Heart left ventricle (tissue), 13 donors: ENCODE measurements at regions not wholly inside any gene's neighbourhood (a gene's known extent, or its start where the extent isn't known, plus 50 kb on each side); places are given as distances from the start of the nearest gene placed in this dataset.

Experiments used
- CTCF ChIP-seq, 12 donors: fragments of 200-600 bp; sonication (generic) in 4 of 12; IDR thresholded peaks; one replicate each; pipeline versions ENCODE4 v1.5.0 to v1.8.0; 2018 to 2022; ENCODE audit warnings: antibody characterized with exemption in 12 of 12, mild to moderate bottlenecking in 5 of 12
- POLR2A ChIP-seq, 2 donors: fragments of 450-650 bp; IDR thresholded peaks; one replicate each; pipeline ENCODE4 v1.6.1; 2017; ENCODE audit warnings: antibody characterized with exemption in 2 of 2, mild to moderate bottlenecking in 2 of 2, moderate library complexity in 2 of 2
- donor health status: ischemic (EF 13 %, LVEDD 7.1; RV severe dilation, severe dysfunction).
- donor health status: DM: no; HTN: yes; CAD: no.
- donor health status: DM: no; HTN: no; CAD: no.
- donor health status: ischemic (EF 25% LVEDD 6.9; RV normal size, moderate dysfunction).
- donor health status: ischemic (EF 25% LVEDD 5.7; RV mildly dilated, moderate dysfunction).
- donor health status: ischemic (EF 35%, LVEDD 5.7; RV mildly dilated, moderate dysfunction).
- donor health status: nonischemic (EF 11% LVEDD 7.7; RV severe dilation, severe dysfunction).
- donor health status: DM: yes; HTN: yes; CAD: no.
- donor health status: PGD.
- donor health status: ischemic (EF 29% LVEDD 5.4; RV normal size, mild dysfunction).
- donor health status: nonischemic (EF 23%, LVEDD 6.1; RV moderate dilation, normal function).

GRCh38 chr7:9955138-9955537 is 1018.5 kb upstream of the PHF14 start:
- TF ChIP-seq CTCF (IDR thresholded peaks at IDR 0.05) = no peak
- no peak for TF ChIP-seq POLR2A (IDR thresholded peaks at IDR 0.05)
